Left renal cortex interstitium (tissue), 4 donors: ENCODE measurements at regions not wholly inside any gene's neighbourhood (a gene's known extent, or its start where the extent isn't known, plus 50 kb on each side); places are given as distances from the start of the nearest gene placed in this dataset.

Experiments used
- DNase-seq, 4 donors: peaks; one replicate each; pipeline ENCODE4 v3.0.0-alpha.2; 2013; ENCODE audit warnings: low read depth in 4 of 4, low spot score in 2 of 4, missing footprints in 1 of 4

- DNase-seq, result no peak
Observed at GRCh38 chr11:129270446-129270845, 78.3 kb upstream of the ARHGAP32 start.

DNA sequence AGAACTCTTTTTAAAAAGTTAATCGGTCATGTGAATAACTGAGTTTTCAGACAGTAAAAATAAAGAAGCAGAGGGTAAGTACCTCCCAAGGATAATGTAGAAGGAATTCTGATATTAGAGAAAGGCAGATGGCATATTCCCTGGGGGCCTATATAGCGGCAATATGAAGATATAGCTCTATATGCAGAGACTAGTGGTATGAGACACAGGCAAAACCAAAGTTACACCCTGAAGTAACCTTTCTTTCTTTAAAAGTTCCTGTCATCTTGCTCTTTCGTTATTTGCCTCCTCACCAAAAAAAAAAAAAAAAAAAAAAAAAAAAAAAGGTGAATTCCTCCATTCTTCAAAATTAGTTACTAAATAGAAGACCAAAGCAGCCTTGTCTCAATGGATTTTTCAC is 76.2 kb upstream of the ARHGAP32 start:
- DNase-seq, result no peak

- DNase-seq, result no peak
Observed at GRCh38 chr11:129267716-129268115, 75.6 kb upstream of the ARHGAP32 start.

DNA sequence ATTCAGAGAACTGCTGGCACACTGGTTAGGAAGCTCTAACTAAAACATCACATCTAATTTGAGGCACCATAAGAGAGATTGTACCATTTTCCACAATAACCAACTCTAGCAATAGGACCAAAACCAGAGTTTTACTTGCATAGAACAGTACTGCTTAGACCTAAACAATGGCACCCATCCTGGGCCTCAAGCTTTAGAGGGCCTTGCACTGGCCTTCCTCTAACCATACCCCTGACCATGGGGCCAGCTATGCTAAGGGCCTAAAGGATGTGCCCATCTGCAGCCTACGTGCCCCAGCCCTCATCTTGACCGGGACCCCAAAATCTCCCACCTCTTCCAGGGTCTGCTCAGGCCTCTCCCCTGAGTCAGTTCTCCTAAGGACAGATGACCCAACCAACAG is 74.4 kb upstream of the ARHGAP32 start:
- DNase-seq, result no peak

GRCh38 chr11:129265125-129265788 is 73.1 kb upstream of the ARHGAP32 start:
- DNase-seq, result no peak

DNA sequence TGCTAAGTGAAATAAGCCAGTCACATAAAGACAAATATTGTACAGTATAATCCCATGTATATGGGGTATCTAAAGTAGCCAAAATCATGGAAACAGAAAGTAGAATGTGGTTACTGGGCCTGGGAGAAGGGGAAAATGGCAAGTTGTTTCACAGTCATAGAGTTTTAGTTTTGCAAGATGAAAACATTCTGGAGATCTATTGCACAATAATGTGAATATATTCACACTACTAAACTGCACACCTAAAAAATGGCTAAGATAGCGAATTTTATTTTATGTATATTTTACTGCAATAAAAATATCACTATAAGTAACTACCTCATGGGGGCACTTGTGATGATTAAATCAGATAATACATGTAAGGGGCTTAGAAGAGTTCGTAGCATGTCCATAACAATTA is 72.0 kb upstream of the ARHGAP32 start:
- no peak for DNase-seq

- DNase-seq, result no peak
Observed at GRCh38 chr11:129260750-129261149, 68.6 kb upstream of the ARHGAP32 start.

DNA sequence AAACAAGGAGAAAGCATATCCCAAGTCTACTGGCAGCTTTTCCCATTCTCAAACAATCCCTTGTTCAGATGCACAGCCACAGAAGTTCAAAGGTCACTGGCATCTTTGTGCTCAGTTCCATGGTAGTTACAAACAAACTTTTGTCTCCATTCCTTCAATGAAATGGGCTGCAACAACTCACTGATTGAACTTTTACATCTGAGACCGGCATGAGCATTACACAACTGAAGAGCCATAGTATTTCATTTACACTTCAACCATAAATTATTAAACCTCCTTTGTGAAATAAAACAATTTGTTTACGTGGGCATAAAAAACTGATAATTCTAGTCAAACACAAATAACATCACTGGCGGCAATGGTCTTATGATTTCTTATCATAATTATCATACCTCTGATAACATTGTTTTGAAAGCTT is 67.8 kb upstream of the ARHGAP32 start:
- no peak for DNase-seq

DNA sequence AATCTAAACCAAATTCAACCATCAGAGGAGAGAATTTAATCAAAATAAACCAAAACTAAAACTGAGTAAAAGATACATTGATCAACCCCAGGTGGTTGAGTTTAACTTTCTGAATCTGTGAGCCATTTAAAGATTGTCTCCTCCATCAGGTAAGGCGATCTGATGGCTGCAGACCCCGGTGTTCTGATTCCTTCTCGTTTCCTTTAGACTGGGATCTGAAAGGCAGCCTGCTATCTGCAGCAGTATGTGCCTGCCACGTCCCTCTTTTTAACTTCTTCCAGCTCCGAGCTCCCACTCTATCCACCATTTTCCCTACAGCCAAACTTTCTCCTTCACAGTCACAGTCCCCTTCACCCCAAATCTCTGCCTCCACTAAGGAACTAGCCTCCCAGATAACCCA is 66.1 kb upstream of the ARHGAP32 start:
- no peak for DNase-seq

- no peak for DNase-seq
Observed at GRCh38 chr11:129257512-129257911, 65.4 kb upstream of the ARHGAP32 start.

DNA sequence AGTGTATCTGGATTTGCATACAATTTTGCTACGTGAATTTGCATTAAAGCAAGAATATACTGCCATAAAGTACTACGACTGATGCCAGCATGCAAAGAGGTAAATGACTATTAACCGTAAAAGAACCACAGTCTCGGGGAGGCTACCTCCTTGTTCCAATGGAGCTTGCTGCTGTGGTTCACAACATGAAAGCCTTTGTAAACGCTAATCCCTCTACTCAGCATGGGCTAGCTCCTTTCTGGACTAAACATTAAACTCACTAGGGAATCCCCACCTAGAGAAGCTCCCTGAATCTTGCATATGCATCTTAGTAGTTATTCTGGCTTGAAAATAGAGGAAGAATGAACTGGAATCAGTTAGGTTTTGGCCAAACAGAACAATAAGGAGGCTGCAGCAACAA is 60.5 kb upstream of the ARHGAP32 start:
- no peak for DNase-seq

DNA sequence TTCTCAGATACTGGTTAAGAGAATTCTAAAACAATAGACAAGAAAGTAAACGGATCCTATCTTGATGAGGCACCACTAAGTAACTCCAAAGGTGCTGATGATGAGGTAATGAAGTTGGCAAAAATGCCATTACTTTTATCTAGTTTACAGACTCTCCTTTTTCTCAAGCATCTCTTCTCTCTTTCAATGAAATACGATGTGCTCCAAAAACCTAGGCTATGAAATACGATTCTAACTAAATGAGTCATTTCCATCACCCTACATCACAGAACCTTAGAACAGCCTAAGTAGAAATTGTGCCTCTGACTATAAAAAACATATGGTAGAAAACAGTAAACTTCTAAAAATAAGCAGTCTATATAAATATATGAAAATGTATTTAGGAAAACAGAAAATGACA is 58.9 kb upstream of the ARHGAP32 start:
- DNase-seq, result no peak

DNA sequence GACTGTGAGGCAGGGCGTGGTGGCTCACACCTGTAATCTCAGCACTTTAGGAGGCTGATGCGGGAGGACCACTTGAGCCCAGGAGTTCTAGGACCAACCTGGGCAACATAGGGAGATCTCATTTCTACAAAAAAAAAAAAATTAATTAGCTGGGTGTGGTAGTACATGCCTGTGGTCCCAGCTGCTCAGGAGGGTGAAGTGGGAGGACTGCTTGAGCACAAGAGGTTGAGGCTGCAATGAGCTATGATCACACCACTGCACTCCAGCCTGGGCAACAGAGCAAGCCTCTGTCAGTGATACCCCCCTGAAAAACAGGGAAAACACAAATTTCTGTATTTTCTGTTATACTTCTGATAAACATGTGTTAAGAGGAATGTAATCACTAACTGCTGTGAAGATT is 57.8 kb upstream of the ARHGAP32 start:
- no peak for DNase-seq

GRCh38 chr11:129249351-129249750 is 57.2 kb upstream of the ARHGAP32 start:
- DNase-seq, result no peak

DNA sequence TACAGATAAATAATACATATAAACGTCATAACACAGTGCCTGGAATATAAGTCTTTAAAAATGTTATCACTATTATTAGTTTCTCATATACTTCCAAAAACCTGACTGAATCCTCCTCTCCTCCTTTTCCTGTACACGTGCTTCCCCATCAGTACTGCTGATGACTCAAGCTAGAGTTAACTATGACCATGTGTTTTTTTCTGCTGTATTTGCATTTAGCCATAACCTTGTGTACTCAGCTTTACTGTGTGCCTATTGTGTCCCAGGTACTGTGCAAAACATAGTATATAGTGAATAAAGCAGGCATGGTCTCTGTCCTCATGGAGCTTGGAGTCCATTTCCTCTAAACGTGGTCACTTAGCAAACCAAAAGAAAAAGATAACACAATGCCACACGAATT is 56.5 kb upstream of the ARHGAP32 start:
- no peak for DNase-seq

GRCh38 chr11:129247135-129247534 is 55.0 kb upstream of the ARHGAP32 start:
- DNase-seq, result no peak

DNA sequence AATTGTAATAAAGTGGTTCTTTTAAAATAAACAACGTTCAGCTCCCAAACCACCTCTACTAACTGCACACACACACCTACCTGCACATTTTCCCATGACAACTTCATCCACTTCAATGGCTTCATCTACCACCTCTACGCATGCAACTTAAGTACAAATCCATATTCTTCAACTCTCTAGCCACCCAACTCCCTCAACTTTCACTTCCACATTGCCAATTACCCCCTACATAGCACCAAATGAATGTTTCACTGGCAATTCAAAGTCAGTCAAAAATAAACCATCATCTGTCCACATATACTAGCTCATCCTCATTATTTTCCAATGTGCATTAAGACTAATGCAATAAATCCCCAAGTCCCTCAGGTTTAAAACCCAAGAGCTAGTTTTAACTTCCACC is 50.7 kb upstream of the ARHGAP32 start:
- DNase-seq, result no peak
